ENCODE measurements at regions not wholly inside any gene's neighbourhood (a gene's known extent, or its start where the extent isn't known, plus 50 kb on each side); places are given as distances from the start of the nearest gene placed in this dataset.

GRCh38 chr20:57921676-57922075, 211.9 kb upstream of the PMEPA1 start:
- Histone ChIP-seq H3K27ac (ENCODE audit: insufficient read length, low read depth, low read length) (no peak overlapping the region), H2BK5ac (ENCODE audit: insufficient read length, low read length) (no peak overlapping the region), H3K23ac (ENCODE audit: insufficient read length, low read depth, low read length) (no peak overlapping the region), H3K4me2 (ENCODE audit: insufficient read depth, insufficient read length, low read length) (no peak overlapping the region), H3K14ac (ENCODE audit: insufficient read depth, low read length) (no peak overlapping the region), H4K5ac (ENCODE audit: insufficient read length, low read depth, low read length) (no peak overlapping the region), H4K20me1 (ENCODE audit: control insufficient read depth, insufficient read depth, insufficient read length) (no peaks in the 10 kb centered on the region), H4K91ac (ENCODE audit: insufficient read length, low read depth, low read length) (no peak overlapping the region), H3K4me1 (ENCODE audit: insufficient read depth, low read length) (no peaks in the 10 kb centered on the region), H3K4ac (ENCODE audit: low read depth, low read length) (no peak overlapping the region), H3T11ph (ENCODE audit: low read length) (no peak overlapping the region), H3K9me3 (ENCODE audit: control insufficient read depth, low read depth, low read length) (no peaks in the 10 kb centered on the region), H3K27me3 (ENCODE audit: insufficient read depth, low read length) (no peaks in the 10 kb centered on the region), H2BK20ac (ENCODE audit: low read depth, low read length, poor library complexity, severe bottlenecking) (no peak overlapping the region), H2BK15ac (ENCODE audit: low read depth, low read length) (no peak overlapping the region), H3K79me2 (ENCODE audit: insufficient read depth, low read length) (no peaks in the 10 kb centered on the region), H2BK120ac (ENCODE audit: low read depth, low read length, poor library complexity, severe bottlenecking) (no peak overlapping the region), H3K9ac (ENCODE audit: extremely low read depth, insufficient read length, low read length) (no peak overlapping the region), H3K56ac (ENCODE audit: insufficient read length, low read depth, low read length) (no peak overlapping the region), H3K23me2 (ENCODE audit: insufficient read length, low read depth, low read length, poor library complexity, severe bottlenecking) (no peaks in the 10 kb centered on the region), H3K18ac (ENCODE audit: insufficient read length, low read depth, low read length) (no peak overlapping the region), H2AFZ (ENCODE audit: low read length) (no peak overlapping the region), H2AK5ac (ENCODE audit: insufficient read length, low read length) (no peak overlapping the region), H4K8ac (replicated peaks; ENCODE audit: insufficient read length, low read depth, low read length) (no peak overlapping the region), H3K79me1 (ENCODE audit: insufficient read depth, low read depth, low read length, poor library complexity, severe bottlenecking) (no peaks in the 10 kb centered on the region), H2BK12ac (ENCODE audit: insufficient read length, low read depth, low read length) (no peak overlapping the region)
- Mint-ChIP-seq H3K27ac (no peak overlapping the region), H3K27me3 (ENCODE audit: low read depth) (peaks cover 7% of the 10 kb centered on the region), H3K9me3 (peaks cover 13 to 14% of the 10 kb centered on the region in 2 experiments), H3K36me3 (ENCODE audit: insufficient read depth in 1 of 3, low read depth in 3 of 3) (peaks cover 0 to 13% (median 5%) of the 10 kb centered on the region in 3 experiments; a peak in 4 of 7 replicates), H3K4me3 (no peak overlapping the region), H3K4me1 (peaks cover 23 to 38% of the 10 kb centered on the region in 2 experiments)
- TF ChIP-seq CTCF (conservative IDR thresholded peaks at IDR 0.05), result no peak
- WGBS (ENCODE audit: extremely low coverage, insufficient read length, low lambda C conversion rate), result no CpG with 5 or more reads among the region's 8 CpGs
- DNase-seq, result no peak
